SK-N-SH treated with all-trans-retinoic acid at 6 μM for 48 hours (cell line): ENCODE measurements at regions not wholly inside any gene's neighbourhood (a gene's known extent, or its start where the extent isn't known, plus 50 kb on each side); places are given as distances from the start of the nearest gene placed in this dataset.
A peak's percentile ranks its signal among the peaks of the same experiment; 100 is the strongest.
"Not testable (repeated sequence)": the region's sequence is repeated elsewhere in the genome, so short reads cannot be mapped to it uniquely, and the experiment has no call there.

ENCODE experiments used
- ATAC-seq: fragments of 200-7000 bp; cut with Tn5 transposase; 3 replicates; pipeline ENCODE4 v1.9.1; 2020; ENCODE audit warnings: mild to moderate bottlenecking, moderate library complexity
- ARNTL ChIP-seq: fragments of 450-650 bp; formaldehyde crosslinking; IDR thresholded peaks from 2 replicates; pipeline ENCODE4 v1.5.0; 2020; ENCODE audit warnings: low read depth, mild to moderate bottlenecking, moderate library complexity, borderline replicate concordance
- CSDC2 ChIP-seq: fragments of 250-450 bp; sonication (Bioruptor Pico); IDR thresholded peaks from 2 replicates; pipeline ENCODE4 v1.5.0; 2020; ENCODE audit warnings: mild to moderate bottlenecking, moderate library complexity
- ESRRG ChIP-seq: fragments of 250-450 bp; sonication (Bioruptor Pico); IDR thresholded peaks from 2 replicates; pipeline ENCODE4 v1.6.1; 2021; ENCODE audit warnings: mild to moderate bottlenecking
- GLIS3 ChIP-seq: fragments of 250-450 bp; sonication (Bioruptor Pico); IDR thresholded peaks from 2 replicates; pipeline ENCODE4 v1.5.0; 2020; ENCODE audit warnings: mild to moderate bottlenecking, moderate library complexity
- ISL1 ChIP-seq: fragments of 250-450 bp; sonication (Bioruptor Pico); IDR thresholded peaks from 2 replicates; pipeline ENCODE4 v2.1.2; 2022; ENCODE audit warnings: mild to moderate bottlenecking, moderate library complexity
- OSR1 ChIP-seq: fragments of 250-450 bp; sonication (Bioruptor Pico); IDR thresholded peaks from 2 replicates; pipeline ENCODE4 v1.8.0; 2022; ENCODE audit warnings: moderate library complexity, mild to moderate bottlenecking, inconsistent platforms
- RARB ChIP-seq: fragments of 250-450 bp; sonication (Bioruptor Pico); IDR thresholded peaks from 2 replicates; pipeline ENCODE4 v1.8.0; 2021; ENCODE audit warnings: mild to moderate bottlenecking, moderate library complexity
- SNAI2 ChIP-seq: fragments of 250-450 bp; sonication (Bioruptor Pico); IDR thresholded peaks from 2 replicates; pipeline ENCODE4 v1.5.0; 2020; ENCODE audit warnings: mild to moderate bottlenecking, moderate library complexity
- ZFP3 ChIP-seq: fragments of 250-450 bp; sonication (Bioruptor Pico); IDR thresholded peaks from 2 replicates; pipeline ENCODE4 v1.5.0; 2020; ENCODE audit warnings: mild to moderate bottlenecking, moderate library complexity
- ZFP30 ChIP-seq: fragments of 450-650 bp; formaldehyde crosslinking; IDR thresholded peaks from 2 replicates; pipeline ENCODE4 v1.5.0; 2022; ENCODE audit warnings: mild to moderate bottlenecking, moderate library complexity
- ZNF565 ChIP-seq: fragments of 450-650 bp; formaldehyde crosslinking; conservative IDR thresholded peaks from 2 replicates; pipeline ENCODE4 v1.5.0; 2020; ENCODE audit warnings: low read depth, mild to moderate bottlenecking, moderate library complexity
- TF ChIP-seq, protein P1 (sequence below): fragments of 250-450 bp; sonication (Bioruptor Pico); IDR thresholded peaks from 2 replicates; pipeline ENCODE4 v1.5.0; 2020; ENCODE audit warnings: mild to moderate bottlenecking, moderate library complexity
- TF ChIP-seq, protein P2 (sequence below): fragments of 250-450 bp; sonication (Bioruptor Pico); IDR thresholded peaks from 2 replicates; pipeline ENCODE4 v1.5.1; 2020; ENCODE audit warnings: low read depth, mild to moderate bottlenecking, moderate library complexity
- TF ChIP-seq, protein P3 (sequence below): fragments of 250-450 bp; sonication (Bioruptor Pico); IDR thresholded peaks from 2 replicates; pipeline ENCODE4 v1.5.1; 2021; ENCODE audit warnings: mild to moderate bottlenecking, moderate library complexity

DNA sequence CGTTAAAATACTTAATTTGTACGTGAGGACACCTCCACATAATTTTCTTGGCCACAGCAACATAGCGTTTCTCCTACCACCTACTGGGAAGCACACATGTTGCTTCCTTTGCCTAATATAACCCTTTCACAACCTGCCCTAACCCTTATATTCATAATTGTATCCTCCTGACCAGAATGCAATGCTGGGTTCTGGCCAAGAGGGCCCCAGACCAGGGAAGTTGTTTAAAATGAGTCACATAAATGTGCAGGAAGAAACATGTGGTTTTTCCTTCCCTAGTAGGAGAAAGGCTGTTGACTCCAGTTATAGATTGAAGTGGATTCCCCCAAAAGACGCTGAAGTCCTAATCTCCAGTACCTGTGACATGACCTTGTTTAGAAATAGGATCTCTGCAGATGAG, 187.3 kb downstream of the NUFIP1 start:
- no peak for TF ChIP-seq SNAI2 (CRISPR knock-in tag)
- no peak for TF ChIP-seq ZFP30
- no peak for TF ChIP-seq ZNF565
- TF ChIP-seq RARB (CRISPR knock-in tag), result no peak
- no peak for TF ChIP-seq ESRRG (CRISPR knock-in tag)
- no peak for TF ChIP-seq ARNTL (CRISPR knock-in tag)
- peak; percentile 79 for ATAC-seq

DNA sequence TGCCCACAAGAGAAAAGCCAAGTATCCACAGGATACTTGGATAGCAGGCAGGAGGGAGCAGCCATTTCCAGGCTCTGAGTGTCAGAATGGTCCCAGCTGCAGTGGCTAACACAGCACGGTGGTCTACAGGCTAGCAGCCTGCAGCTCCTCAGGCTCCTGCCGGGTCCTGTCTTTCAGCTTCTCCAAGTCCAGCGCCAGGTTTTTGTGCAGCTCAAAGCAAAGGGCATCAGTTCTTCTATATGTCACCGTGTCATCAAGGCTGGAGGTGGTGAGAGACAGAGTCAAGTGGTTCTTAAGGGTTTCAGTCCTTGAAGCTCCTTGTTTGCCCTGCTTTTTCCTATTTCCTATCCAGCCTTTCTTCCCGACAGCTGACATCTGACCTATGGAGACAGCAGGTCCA, 188.6 kb downstream of the NUFIP1 start:
- no peak for ATAC-seq
- TF ChIP-seq ZNF565 (no peak), ESRRG (CRISPR knock-in tag) (no peak), ISL1 (CRISPR knock-in tag) (no peak), ARNTL (CRISPR knock-in tag) (no peak), ZFP30 (no peak)

DNA sequence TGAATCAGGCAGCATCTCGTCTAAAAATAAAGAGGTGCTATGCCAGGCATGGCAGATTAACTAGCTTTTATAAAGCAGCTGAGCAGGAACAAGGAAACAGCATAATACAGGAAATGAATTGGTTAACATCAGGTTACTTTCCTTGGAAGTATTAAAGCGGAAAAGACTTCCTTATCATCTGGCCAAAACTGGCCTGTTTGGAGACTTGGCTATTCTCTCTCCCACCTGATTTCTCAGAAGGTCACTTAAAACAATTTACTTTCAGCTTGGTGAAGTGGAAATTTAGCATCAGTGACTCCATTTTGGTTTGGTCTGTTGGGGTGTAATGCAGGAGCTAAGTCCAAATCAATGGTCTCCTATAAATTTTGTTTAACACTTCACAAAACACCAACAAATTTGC, 191.6 kb downstream of the NUFIP1 start:
- no peak for TF ChIP-seq CSDC2 (CRISPR knock-in tag)
- TF ChIP-seq ZNF565, result no peak
- 0 out of 2 replicates have a peak, but pooled peaks have one; percentile 62 for TF ChIP-seq SNAI2 (CRISPR knock-in tag)
- TF ChIP-seq ZFP3 (CRISPR knock-in tag), result no peak
- TF ChIP-seq OSR1 (CRISPR knock-in tag), result peak; percentile 58; the same call in 1 of the 2 replicates
- TF ChIP-seq, protein P1, sequence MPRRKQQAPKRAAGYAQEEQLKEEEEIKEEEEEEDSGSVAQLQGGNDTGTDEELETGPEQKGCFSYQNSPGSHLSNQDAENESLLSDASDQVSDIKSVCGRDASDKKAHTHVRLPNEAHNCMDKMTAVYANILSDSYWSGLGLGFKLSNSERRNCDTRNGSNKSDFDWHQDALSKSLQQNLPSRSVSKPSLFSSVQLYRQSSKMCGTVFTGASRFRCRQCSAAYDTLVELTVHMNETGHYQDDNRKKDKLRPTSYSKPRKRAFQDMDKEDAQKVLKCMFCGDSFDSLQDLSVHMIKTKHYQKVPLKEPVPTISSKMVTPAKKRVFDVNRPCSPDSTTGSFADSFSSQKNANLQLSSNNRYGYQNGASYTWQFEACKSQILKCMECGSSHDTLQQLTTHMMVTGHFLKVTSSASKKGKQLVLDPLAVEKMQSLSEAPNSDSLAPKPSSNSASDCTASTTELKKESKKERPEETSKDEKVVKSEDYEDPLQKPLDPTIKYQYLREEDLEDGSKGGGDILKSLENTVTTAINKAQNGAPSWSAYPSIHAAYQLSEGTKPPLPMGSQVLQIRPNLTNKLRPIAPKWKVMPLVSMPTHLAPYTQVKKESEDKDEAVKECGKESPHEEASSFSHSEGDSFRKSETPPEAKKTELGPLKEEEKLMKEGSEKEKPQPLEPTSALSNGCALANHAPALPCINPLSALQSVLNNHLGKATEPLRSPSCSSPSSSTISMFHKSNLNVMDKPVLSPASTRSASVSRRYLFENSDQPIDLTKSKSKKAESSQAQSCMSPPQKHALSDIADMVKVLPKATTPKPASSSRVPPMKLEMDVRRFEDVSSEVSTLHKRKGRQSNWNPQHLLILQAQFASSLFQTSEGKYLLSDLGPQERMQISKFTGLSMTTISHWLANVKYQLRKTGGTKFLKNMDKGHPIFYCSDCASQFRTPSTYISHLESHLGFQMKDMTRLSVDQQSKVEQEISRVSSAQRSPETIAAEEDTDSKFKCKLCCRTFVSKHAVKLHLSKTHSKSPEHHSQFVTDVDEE (CRISPR knock-in tag), result no peak
- TF ChIP-seq, protein P2, sequence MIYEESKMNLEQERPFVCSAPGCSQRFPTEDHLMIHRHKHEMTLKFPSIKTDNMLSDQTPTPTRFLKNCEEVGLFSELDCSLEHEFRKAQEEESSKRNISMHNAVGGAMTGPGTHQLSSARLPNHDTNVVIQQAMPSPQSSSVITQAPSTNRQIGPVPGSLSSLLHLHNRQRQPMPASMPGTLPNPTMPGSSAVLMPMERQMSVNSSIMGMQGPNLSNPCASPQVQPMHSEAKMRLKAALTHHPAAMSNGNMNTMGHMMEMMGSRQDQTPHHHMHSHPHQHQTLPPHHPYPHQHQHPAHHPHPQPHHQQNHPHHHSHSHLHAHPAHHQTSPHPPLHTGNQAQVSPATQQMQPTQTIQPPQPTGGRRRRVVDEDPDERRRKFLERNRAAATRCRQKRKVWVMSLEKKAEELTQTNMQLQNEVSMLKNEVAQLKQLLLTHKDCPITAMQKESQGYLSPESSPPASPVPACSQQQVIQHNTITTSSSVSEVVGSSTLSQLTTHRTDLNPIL (CRISPR knock-in tag), result no peak
- no peak for ATAC-seq

DNA sequence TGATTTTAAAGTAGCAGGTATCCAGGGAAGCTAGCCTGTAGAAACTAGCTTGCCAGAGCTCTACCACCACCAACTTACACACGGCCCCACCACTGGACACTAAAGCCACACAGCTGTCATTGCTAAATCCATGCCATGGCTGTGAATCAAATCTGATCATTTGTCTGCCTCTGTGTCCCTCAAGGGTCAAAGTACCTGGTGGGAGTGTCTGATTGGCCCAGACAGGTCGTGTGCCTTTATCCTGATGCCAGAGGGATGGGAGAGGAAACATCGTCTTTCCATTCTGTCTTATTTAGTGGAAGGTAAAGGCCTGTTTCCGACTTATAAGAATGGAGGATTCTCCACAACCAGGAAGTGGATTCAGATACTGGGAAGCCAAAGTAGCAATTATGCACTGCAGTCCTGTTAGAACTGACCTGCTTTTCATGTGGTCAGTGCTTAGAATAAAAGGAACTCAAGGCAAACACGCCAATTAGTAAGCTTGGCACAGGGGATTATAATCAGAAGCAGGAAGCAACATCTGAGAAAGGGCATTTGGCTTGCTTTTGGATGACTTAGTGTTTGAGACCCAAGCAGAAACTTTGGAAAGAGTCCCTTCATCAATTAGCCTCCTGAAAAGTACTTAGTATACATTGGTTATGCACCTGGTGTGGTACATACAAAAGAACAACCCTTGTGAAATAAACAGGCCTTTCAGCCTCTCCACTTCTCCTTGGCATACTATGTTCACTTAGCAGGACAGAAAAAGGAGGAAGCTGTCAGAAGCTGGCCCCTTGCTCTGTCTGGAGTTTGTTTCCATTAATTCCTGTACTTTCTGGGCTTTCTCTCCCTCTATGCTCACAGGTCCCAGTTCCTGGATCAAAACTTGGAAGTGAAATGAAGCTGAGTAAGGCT, 192.4 kb downstream of the NUFIP1 start:
- TF ChIP-seq, protein P3, sequence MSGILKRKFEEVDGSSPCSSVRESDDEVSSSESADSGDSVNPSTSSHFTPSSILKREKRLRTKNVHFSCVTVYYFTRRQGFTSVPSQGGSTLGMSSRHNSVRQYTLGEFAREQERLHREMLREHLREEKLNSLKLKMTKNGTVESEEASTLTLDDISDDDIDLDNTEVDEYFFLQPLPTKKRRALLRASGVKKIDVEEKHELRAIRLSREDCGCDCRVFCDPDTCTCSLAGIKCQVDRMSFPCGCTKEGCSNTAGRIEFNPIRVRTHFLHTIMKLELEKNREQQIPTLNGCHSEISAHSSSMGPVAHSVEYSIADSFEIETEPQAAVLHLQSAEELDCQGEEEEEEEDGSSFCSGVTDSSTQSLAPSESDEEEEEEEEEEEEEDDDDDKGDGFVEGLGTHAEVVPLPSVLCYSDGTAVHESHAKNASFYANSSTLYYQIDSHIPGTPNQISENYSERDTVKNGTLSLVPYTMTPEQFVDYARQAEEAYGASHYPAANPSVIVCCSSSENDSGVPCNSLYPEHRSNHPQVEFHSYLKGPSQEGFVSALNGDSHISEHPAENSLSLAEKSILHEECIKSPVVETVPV, result no peak
- TF ChIP-seq GLIS3 (CRISPR knock-in tag) (no peak), ESRRG (CRISPR knock-in tag) (no peak), SNAI2 (CRISPR knock-in tag) (no peak), OSR1 (CRISPR knock-in tag) (no peak), RARB (CRISPR knock-in tag) (no peak), ZNF565 (no peak), ARNTL (CRISPR knock-in tag) (no peak), ZFP3 (CRISPR knock-in tag) (no peak)
- TF ChIP-seq, protein P1 (CRISPR knock-in tag), result no peak
- TF ChIP-seq, protein P2 (CRISPR knock-in tag), result no peak
- no peak for ATAC-seq

DNA sequence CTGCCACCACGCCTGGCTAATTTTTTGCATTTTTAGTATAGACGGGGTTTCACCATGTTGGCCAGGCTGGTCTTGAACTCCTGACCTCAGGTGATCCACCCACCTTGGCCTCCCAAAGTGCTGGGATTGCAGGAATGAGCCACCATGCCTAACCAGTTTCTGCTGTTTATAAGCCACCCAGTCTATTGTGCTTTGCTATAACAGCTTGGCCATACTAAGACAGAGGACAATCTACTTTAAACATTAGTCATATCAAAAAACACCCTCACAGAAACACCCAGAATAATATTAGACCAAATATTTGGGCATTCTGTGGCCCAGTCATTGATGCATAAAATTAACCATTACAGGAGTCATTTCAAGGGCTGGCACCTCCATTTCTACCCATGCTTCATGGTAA, 193.2 kb downstream of the NUFIP1 start:
- ATAC-seq, result not testable (repeated sequence)
